ENCODE measurements at regions not wholly inside any gene's neighbourhood (a gene's known extent, or its start where the extent isn't known, plus 50 kb on each side); places are given as distances from the start of the nearest gene placed in this dataset.

GRCh38 chr16:75836347-75837010 lies 110.2 kb upstream of the CPHXL start:
- TF ChIP-seq EZH2 (IDR thresholded peaks at IDR 0.05; ENCODE audit: insufficient read depth, low read length) = no peak
- TF ChIP-seq, protein P1, sequence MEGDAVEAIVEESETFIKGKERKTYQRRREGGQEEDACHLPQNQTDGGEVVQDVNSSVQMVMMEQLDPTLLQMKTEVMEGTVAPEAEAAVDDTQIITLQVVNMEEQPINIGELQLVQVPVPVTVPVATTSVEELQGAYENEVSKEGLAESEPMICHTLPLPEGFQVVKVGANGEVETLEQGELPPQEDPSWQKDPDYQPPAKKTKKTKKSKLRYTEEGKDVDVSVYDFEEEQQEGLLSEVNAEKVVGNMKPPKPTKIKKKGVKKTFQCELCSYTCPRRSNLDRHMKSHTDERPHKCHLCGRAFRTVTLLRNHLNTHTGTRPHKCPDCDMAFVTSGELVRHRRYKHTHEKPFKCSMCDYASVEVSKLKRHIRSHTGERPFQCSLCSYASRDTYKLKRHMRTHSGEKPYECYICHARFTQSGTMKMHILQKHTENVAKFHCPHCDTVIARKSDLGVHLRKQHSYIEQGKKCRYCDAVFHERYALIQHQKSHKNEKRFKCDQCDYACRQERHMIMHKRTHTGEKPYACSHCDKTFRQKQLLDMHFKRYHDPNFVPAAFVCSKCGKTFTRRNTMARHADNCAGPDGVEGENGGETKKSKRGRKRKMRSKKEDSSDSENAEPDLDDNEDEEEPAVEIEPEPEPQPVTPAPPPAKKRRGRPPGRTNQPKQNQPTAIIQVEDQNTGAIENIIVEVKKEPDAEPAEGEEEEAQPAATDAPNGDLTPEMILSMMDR (IDR thresholded peaks at IDR 0.05; ENCODE audit: insufficient read depth, low read depth, low read length) = no peak

Data from astrocyte (in vitro differentiated cells and primary cell).